ENCODE measurements at regions not wholly inside any gene's neighbourhood (a gene's known extent, or its start where the extent isn't known, plus 50 kb on each side); places are given as distances from the start of the nearest gene placed in this dataset.
"Not testable (repeated sequence)": the region's sequence is repeated elsewhere in the genome, so short reads cannot be mapped to it uniquely, and the experiment has no call there.

GRCh38 chr3:135412475-135412874 is 553.1 kb upstream of the PPP2R3A start:
- no peak for DNase-seq

DNA sequence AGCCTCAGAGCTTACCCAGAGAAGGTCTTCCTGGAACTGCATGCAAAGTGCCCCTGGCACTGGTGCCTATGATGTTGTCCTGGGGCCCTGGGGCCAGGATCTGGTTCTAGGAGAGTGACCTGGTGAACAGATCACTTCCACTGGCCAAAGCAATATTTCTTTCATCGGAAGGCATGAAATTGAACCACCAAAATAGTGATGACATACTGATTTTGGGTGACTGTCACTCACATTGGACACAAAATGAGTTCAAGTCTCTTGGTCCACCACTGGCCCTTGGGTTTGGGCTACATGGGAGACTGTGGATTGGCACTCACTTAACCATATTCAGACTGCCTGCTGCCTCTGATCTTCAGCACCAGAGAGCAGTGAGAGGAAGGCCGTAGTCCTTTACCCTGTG is 549.3 kb upstream of the PPP2R3A start:
- no peak for DNase-seq

- no peak for DNase-seq
Measured at GRCh38 chr3:135419155-135419554, 546.4 kb upstream of the PPP2R3A start.

- DNase-seq, result no peak
Measured at GRCh38 chr3:135426508-135426907, 539.0 kb upstream of the PPP2R3A start.

DNA sequence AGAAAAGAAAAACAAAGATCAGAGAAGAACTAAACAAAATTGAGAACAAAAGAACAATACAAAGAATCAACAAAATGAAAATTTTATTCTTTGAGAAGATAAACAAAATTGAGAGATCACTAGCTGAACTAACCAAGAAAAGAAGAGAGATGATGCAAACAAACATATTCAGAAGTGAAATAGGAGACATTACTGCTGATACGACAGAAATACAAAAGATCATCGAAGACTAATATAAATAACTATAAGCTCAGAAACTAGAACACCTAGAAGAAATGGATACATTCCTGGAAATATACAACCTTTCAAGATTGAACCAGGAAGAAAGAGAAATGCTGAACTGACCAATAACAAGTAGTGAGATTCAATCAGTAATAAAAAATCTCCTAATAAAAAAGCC is 533.1 kb upstream of the PPP2R3A start:
- DNase-seq, result no peak

DNA sequence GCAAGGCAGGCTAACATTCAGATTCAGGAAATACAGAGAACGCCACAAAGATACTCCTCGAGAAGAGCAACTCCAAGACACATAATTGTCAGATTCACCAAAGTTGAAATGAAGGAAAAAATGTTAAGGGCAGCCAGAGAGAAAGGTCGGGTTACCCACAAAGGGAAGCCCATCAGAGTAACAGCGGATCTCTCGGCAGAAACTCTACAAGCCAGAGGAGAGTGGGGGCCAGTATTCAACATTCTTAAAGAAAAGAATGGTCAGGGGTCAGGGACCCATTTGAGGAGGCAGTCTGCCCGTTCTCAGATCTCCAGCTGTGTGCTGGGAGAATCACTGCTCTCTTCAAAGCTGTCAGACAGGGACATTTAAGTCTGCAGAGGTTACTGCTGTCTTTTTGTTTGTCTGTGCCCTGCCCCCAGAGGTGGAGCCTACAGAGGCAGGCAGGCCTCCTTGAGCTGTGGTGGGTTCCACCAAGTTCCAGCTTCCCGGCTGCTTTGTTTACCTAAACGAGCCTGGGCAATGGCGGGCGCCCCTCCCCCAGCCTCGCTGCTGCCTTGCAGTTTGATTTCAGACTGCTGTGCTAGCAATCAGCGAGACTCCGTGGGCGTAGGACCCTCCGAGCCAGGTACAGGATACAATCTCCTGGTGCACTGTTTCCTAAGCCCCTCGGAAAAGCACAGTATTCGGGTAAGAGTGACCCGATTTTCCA is 526.5 kb upstream of the PPP2R3A start:
- not testable (repeated sequence) for DNase-seq

- not testable (repeated sequence) for DNase-seq
Measured at GRCh38 chr3:135439632-135440031, 525.9 kb upstream of the PPP2R3A start.

DNA sequence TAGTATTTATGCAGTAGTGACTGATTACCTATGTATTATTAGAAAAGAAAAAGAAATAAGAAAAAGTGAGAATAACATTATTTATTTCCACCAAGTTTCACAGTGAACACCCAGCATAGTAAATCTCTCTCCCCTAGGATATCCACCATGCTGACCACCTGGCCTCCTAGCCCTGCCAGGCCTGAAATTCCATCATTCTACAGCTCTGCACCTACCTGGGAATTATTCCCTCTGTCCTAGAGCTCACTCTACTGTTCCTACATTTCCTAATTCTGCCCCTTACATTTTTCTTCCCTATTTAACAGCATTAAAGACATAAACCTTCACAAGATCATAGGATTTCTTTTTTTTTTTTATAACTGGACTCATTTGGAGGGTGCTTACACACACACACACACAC is 525.3 kb upstream of the PPP2R3A start:
- no peak for DNase-seq

GRCh38 chr3:135440746-135441145 is 524.8 kb upstream of the PPP2R3A start:
- no peak for DNase-seq

DNA sequence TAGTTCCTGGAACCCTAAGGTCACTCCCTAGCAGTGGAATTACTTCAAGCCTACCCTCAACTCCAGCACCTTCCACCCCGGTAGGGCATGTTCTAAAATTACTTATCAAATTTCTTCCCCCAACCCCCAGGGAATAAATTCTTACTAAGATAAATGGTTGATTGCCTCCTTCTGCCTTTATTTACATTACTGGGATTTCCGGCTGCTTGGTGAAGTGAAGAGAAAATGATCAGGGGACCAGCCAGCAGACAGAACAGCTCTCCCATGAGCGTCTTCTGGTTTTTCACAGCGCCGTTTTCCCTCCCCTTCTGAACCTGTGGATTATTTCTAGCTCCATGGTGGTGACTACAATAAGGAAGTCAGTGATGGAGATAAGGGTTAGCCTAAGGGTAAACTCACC is 521.5 kb upstream of the PPP2R3A start:
- DNase-seq, result no peak

DNA sequence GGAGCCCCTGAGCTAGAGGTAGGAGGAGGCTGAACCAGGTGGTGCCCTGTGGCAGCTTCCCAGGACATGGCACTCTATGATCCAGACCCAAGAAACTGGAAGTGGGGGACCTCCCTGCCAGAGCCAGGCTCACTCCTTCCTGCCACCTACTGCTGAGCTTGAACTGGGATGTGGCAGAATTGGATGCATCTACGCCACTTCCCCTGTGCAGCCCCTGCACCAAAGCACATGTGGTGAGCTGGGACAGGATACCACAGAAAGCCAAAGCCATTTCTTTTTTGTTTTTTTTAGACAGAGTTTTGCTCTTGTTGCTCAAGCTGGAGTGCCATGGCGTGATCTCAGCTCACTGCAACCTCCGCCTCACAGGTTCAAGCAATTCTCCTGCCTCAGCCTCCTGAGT is 518.0 kb upstream of the PPP2R3A start:
- DNase-seq, result no peak

GRCh38 chr3:135448520-135448919 is 517.0 kb upstream of the PPP2R3A start:
- DNase-seq, result no peak

- DNase-seq, result no peak
Measured at GRCh38 chr3:135449046-135449445, 516.5 kb upstream of the PPP2R3A start.

DNA sequence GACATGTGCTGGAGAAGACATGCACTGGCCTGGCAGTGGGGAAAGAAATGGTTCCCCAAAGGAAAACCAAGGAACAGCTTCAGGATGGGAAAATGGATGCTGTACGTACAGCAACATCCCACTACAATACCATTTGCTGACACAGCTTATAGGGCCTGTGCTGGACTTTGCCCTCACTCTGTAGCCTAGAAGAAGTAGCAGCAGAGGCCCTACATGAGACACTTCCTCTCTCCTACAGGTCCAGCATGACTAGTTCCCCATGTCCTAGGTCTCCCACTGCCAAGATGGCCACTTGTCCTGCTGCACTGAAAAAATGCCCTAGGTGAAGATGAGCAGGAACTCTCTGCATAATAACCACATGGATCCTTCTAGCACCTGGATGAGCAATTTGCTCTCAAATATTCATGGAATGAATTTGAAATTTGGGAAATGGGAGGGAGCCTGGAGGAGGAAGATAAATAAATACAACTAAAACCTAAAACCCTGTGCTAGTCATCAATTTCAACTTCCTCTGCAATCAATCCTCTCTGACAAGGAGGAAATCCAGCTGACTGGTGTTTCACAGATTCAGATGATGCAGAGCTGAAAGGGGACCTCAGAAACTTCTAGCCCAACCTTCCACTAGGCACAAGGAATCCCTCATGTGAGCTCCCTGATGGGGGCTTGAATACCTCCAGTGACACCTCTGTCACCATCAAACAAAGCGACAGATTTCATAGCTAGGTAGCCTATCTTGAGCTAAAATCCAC is 514.3 kb upstream of the PPP2R3A start:
- DNase-seq, result no peak

DNA sequence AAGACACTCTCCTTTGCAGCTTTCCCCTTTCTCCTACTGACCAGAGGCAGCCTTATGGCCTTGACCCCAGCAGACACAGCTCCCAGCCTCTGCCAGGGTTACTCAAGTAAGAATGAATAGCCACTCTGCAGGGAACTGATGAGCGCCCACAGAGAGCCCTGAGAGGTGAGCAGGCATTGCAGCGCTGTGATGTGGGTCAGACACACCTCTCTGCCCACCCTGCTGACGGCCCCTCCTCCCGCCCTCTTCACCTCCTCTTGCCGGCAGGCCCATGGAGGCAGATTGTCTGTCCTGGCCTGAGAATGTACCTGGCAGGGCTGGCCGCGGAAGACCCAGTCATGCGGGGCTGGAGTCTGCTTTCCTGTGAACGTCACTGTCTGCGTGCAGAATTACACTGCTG is 512.6 kb upstream of the PPP2R3A start:
- no peak for DNase-seq

GRCh38 chr3:135453326-135453725 is 512.2 kb upstream of the PPP2R3A start:
- no peak for DNase-seq

DNA sequence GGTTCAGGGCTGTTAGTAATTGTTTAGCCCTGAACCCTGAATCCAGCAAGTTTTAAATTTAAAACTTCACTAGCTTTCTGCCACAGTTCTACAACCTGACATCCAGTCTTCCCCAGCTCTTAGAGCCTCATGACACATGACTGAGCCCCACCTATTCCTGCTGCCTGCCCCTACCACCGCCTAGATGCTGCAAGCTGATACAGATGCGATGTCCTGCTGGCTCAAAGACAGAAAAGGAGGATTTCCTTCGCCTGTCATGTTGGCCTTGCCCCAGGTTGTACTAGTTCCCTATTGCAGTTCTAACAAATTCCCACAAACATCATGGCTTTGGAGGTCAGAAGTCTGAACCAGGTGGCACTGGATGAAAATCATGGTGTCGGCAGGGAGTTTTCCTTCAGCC is 510.6 kb upstream of the PPP2R3A start:
- DNase-seq, result no peak

DNA sequence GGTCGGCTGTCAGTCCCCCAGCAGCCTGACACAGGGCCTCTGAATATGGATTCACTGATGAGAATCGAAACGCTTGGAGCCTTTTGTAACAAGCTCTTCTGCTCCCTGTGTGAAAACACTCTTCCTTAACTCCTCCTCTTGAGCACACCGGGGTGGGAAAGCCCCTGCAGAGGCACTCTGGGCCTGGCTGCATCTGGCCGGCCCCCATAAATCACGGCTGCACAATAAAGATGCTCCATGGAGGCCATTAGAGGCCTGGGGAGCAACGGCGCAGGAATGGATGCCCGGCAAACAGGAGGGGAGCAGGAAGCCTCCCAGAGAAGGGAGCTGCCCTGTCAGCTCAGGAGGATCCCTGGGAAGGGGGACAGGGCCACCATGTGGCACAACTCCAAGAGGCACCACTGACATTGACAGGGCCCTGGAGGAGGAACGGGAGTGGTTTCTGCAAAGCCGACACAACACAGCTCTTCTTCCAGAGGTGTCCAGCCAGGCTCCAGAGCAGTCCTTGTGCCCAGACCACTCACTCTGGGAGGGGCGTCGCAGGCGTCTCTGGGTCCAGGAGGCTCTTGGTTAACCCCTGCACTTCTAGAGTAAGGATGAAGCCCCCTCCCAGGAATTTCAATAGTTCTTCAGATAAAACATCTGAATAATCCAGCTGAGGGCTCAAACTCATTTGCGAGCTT is 509.3 kb upstream of the PPP2R3A start:
- no peak for DNase-seq

- DNase-seq, result no peak
Measured at GRCh38 chr3:135458541-135459322, 506.8 kb upstream of the PPP2R3A start.

- no peak for DNase-seq
Measured at GRCh38 chr3:135460273-135460672, 505.3 kb upstream of the PPP2R3A start.

DNA sequence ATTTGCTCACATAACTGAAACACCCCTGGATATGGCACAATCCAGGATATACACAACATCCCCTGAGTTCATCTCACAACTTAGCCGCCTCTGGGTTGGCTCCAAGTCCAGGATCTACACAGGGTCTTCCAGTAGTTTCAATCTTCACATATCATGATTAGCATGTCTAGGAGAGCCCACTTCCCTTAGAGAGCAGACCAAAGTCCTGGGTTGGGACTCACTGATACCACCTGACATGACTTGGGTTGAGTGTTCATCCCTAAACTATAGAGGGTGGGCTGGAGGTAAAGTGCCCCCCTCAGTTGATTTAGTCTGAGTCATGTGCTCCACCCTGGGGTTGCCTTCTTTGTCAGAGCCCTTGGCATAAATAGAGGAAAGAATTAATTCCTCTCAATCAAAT is 493.6 kb upstream of the PPP2R3A start:
- DNase-seq, result no peak

DNA sequence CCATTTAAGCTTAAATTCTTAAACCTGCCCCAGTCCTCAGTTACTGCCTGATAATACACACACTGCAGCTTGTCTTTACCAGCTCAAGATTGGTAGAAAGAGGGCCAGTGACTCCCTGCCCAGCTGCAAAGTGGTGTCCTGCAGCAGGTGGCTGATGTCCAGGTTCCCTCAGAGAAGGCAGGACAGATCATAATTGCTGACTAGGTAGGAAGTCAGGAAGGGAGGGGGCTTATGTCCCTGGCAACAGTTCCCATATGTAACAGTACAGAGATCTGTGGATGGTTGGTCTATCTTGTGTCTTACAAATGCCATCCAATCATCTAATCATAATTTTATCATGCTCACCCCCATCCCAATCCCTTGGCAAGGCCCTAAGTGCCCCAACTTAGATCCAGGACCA is 492.1 kb upstream of the PPP2R3A start:
- no peak for DNase-seq

DNA sequence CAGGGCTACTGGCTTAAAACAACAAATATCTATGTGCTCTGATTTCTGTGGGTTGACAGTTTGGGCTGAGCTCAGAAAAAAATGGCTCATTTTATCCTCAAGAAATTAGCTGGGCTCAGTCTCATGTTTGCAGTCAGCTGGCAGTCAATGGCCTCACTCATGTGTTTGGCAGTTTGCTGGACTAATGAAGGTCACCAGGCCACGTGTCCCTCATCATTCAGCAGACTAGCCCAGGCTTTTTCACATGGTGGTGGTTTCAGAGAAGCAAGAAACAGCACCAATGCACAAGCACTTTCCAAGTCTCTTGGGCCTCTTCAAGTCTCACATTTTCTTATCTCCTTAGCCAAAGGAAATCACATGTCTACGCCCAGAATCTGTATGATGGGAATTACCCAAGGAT is 478.3 kb upstream of the PPP2R3A start:
- DNase-seq, result no peak

Data from effector CD8-positive, alpha-beta T cell (primary cell).